Breast epithelium (tissue), 3 donors: ENCODE measurements at regions not wholly inside any gene's neighbourhood (a gene's known extent, or its start where the extent isn't known, plus 50 kb on each side); places are given as distances from the start of the nearest gene placed in this dataset.

Source experiments
- POLR2A ChIP-seq: fragments of 450-650 bp; IDR thresholded peaks from one replicate; pipeline ENCODE4 v1.6.1; 2016; ENCODE audit warnings: antibody characterized with exemption, mild to moderate bottlenecking, moderate library complexity
- POLR2AphosphoS5 ChIP-seq, 3 donors: sonication (generic); formaldehyde crosslinking; IDR thresholded peaks; one replicate each; pipeline ENCODE4 v1.6.1; 2017; ENCODE audit warnings: antibody characterized with exemption in 3 of 3
- TF ChIP-seq, protein P1 (sequence below), 3 donors: fragments of 450-650 bp; IDR thresholded peaks; one replicate each; pipeline ENCODE4 v1.5.1; 2016 to 2017; ENCODE audit warnings: antibody characterized with exemption in 3 of 3, mild to moderate bottlenecking in 3 of 3, moderate library complexity in 3 of 3

DNA sequence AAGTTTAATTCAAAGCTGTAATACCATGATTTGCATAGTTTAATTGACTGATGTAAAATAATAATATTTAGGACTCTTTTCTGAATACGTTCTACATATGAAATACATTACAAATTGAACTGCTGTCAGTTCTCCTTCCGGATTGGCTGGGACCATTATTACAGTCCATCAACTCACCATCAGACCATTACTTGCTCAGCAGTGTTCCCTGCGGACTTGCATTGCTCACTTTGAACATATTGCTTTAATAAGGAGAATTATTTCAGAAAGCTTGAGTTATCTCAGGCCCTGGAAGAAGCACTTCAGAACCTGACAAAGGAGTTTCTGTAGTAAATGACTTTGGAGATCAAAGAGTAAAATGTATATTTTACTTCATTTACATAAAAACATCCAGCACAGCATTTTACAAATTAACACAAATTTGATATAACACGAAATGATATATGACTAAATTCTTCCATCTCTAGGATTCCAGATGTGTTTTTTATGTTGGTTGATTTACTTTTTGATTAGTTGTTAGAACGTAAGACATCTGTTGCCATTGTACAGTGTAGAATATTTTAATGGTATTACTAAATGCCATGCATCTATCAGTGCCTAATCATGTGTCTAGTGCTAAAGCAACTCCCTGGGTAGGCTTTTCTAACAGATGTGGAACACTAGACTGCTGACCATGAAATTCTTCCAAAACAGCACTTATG, 418.5 kb upstream of the SEMA3A start:
- TF ChIP-seq, protein P1, sequence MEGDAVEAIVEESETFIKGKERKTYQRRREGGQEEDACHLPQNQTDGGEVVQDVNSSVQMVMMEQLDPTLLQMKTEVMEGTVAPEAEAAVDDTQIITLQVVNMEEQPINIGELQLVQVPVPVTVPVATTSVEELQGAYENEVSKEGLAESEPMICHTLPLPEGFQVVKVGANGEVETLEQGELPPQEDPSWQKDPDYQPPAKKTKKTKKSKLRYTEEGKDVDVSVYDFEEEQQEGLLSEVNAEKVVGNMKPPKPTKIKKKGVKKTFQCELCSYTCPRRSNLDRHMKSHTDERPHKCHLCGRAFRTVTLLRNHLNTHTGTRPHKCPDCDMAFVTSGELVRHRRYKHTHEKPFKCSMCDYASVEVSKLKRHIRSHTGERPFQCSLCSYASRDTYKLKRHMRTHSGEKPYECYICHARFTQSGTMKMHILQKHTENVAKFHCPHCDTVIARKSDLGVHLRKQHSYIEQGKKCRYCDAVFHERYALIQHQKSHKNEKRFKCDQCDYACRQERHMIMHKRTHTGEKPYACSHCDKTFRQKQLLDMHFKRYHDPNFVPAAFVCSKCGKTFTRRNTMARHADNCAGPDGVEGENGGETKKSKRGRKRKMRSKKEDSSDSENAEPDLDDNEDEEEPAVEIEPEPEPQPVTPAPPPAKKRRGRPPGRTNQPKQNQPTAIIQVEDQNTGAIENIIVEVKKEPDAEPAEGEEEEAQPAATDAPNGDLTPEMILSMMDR (IDR thresholded peaks at IDR 0.05) = no peak
- no peak for TF ChIP-seq POLR2A
- no peak for TF ChIP-seq POLR2AphosphoS5 (IDR thresholded peaks at IDR 0.05)
